Stimulated activated effector memory CD8-positive, alpha-beta T cell treated with anti-CD3 and anti-CD28 coated beads, Interleukin-12 subunit alpha, Interleukin-12 subunit beta, amount 100 ng/mL, for 72 hours (primary cell): ENCODE measurements at regions not wholly inside any gene's neighbourhood (a gene's known extent, or its start where the extent isn't known, plus 50 kb on each side); places are given as distances from the start of the nearest gene placed in this dataset.

ENCODE experiments used
- ATAC-seq: fragments of 150-1000 bp; cut with Tn5 transposase; 2 replicates; pipeline ENCODE4 v1.10.0; 2021
- DNase-seq, 2 donors: peaks; one replicate each; pipeline ENCODE4 v3.0.0; 2021 to 2022; ENCODE audit warnings: low spot score in 2 of 2
- H3K27ac Mint-ChIP-seq: one replicate; pipeline ENCODE4 v1.8.0; 2022; ENCODE audit warnings: mild to moderate bottlenecking, mixed read lengths
- H3K36me3 Mint-ChIP-seq: one replicate; pipeline ENCODE4 v1.8.0; 2022; ENCODE audit warnings: mild to moderate bottlenecking, mixed read lengths
- H3K4me1 Mint-ChIP-seq: one replicate; pipeline ENCODE4 v1.8.0; 2022; ENCODE audit warnings: mixed read lengths
- H3K4me3 Mint-ChIP-seq: one replicate; pipeline ENCODE4 v1.8.0; 2022; ENCODE audit warnings: mild to moderate bottlenecking, mixed read lengths
- H3K9me3 Mint-ChIP-seq: one replicate; pipeline ENCODE4 v1.8.0; 2022; ENCODE audit warnings: mixed read lengths

- Mint-ChIP-seq H3K4me3 (no peak overlapping the region), H3K9me3 (no peaks in the 10 kb centered on the region), H3K4me1 (no peaks in the 10 kb centered on the region), H3K27ac (no peak overlapping the region), H3K36me3 (no peaks in the 10 kb centered on the region)
- DNase-seq, result no peak
- no peak for ATAC-seq
These were observed 163.2 kb upstream of the FAM241A start for GRCh38 chr4:111982089-111982488.

DNA sequence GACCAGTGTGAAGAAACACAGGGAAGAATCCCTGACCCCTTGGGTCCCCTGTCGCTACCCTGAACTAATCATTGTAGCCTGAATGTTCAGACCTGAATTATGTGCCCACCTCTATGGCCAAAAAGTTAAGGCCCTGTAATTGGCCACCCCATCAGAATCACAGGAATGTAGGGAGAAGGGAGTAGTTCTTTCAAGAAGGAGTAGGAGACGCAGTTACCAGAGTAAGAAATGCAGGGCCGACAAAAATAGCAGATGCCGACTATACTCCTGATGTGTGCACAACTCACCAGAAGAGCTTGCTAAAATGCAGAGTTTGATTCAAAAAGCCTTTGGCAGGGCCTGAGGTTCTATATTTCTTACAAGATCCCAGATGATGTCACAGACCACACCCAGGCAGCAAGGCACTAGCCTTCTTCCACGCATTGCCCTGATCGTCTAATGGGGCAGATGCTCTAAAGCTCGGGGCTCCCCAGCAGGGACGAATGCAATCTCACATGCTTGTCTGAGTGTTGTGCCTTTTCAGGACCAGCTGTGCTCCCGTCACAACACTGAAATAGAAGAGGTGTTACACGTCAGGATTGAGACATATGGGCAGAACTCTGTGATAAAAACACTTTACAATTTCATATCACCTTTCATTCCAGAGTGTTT is 161.0 kb upstream of the FAM241A start:
- no peaks in the 10 kb centered on the region for H3K36me3 Mint-ChIP-seq

DNA sequence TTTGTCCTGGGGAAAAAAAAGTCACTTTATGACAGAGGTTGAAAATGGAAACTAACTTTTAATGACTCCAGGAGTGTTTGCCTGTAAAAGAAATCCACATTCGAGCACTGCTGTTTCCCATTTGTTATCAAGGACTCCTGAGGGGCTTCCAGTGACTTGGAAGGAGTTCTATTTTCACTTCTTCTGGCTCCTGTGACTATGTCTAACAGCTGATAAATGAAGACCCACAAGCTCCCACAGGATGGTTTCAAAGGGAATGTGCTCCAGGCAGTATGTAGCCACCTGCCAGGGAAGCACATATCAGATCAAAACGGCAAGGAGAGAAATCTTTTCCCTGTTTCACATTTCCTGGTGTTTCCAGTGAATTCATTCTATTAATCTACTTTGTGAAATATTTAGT is 159.8 kb upstream of the FAM241A start:
- ATAC-seq, result no peak
- H3K36me3 Mint-ChIP-seq, result no peaks in the 10 kb centered on the region
- H3K9me3 Mint-ChIP-seq, result no peaks in the 10 kb centered on the region
- no peaks in the 10 kb centered on the region for H3K4me1 Mint-ChIP-seq
- no peak overlapping the region for H3K27ac Mint-ChIP-seq
- H3K4me3 Mint-ChIP-seq, result no peak overlapping the region
- DNase-seq, result no peak

More for the DNA sequence above, 161.0 kb upstream of the FAM241A start:
- Mint-ChIP-seq H3K4me1 (no peaks in the 10 kb centered on the region), H3K4me3 (no peak overlapping the region), H3K27ac (no peak overlapping the region), H3K9me3 (no peaks in the 10 kb centered on the region)
- ATAC-seq, result no peak
- DNase-seq, result no peak

DNA sequence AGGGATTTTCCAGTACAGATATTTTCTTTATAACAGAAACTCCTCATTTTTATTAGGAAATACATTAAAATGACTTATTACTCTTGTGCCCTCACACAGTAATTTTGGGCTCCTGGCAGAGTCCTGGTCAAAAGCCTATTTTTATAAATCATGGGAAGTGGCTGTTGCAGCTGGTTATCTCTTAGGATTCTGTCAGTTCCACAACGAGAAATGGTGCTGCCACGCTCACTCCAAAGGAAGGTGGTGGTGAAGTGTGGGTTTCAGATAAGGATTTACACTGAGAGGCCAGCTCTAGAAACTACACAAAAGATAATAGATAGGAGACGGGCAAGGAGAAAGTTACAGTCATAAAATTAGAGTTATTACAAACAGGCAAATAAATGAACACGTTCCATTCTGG is 159.2 kb upstream of the FAM241A start:
- Mint-ChIP-seq H3K36me3 (no peaks in the 10 kb centered on the region), H3K9me3 (no peaks in the 10 kb centered on the region), H3K27ac (no peak overlapping the region), H3K4me1 (no peaks in the 10 kb centered on the region), H3K4me3 (no peak overlapping the region)
- no peak for ATAC-seq
- DNase-seq, result no peak

DNA sequence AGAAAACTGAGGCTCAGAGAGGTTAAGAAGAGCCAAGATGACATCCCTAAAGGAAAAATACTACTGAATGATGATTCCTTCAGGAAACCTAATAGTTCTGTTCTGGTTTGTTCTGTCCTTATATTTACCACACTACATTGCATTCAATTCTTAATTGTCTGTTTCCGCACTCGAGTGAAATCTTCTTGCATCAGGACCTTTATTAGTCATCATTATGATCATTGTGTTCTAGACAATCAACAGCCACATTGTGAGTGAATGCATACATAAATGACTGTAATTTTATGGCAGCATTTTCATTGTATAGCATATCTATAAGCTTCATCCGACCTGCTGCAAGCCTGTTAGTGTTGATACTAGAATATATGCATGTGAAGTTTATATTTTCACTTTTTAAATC is 156.7 kb upstream of the FAM241A start:
- Mint-ChIP-seq H3K9me3 (no peaks in the 10 kb centered on the region), H3K4me3 (no peak overlapping the region), H3K36me3 (no peaks in the 10 kb centered on the region), H3K4me1 (no peaks in the 10 kb centered on the region), H3K27ac (no peak overlapping the region)
- ATAC-seq (no peak), DNase-seq (no peak)

DNA sequence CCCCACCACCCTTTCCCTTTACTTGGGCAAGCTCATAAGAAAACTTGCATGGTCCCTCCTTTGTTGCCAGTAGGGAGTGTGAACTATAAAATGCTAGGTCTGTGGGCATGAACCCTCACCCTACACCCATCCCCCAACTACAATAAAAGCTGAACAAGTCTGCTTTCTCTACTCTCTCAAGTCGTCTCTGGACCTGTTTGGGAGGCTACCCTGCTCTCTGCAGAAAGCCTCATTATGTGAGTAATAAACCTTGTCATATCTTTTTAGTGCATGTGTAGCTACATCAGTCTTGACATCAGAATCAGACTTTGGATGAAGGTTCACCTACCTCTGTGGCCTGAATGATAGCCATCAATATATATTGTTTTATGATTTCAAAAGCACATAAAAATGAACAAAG is 155.4 kb upstream of the FAM241A start:
- ATAC-seq (no peak), DNase-seq (no peak)
- H3K27ac Mint-ChIP-seq, result no peak overlapping the region
- no peaks in the 10 kb centered on the region for H3K4me1 Mint-ChIP-seq
- H3K9me3 Mint-ChIP-seq, result no peaks in the 10 kb centered on the region
- H3K36me3 Mint-ChIP-seq, result no peaks in the 10 kb centered on the region
- no peak overlapping the region for H3K4me3 Mint-ChIP-seq

- Mint-ChIP-seq H3K4me1 (no peaks in the 10 kb centered on the region), H3K36me3 (no peaks in the 10 kb centered on the region), H3K4me3 (no peak overlapping the region), H3K9me3 (no peaks in the 10 kb centered on the region), H3K27ac (no peak overlapping the region)
- no peak for DNase-seq
- no peak for ATAC-seq
These were observed 154.1 kb upstream of the FAM241A start for GRCh38 chr4:111991163-111991562.

GRCh38 chr4:111991797-111992196 is 153.5 kb upstream of the FAM241A start:
- H3K4me3 Mint-ChIP-seq, result no peak overlapping the region
- no peak for ATAC-seq
- H3K4me1 Mint-ChIP-seq, result no peaks in the 10 kb centered on the region
- H3K27ac Mint-ChIP-seq, result no peak overlapping the region
- H3K36me3 Mint-ChIP-seq, result no peaks in the 10 kb centered on the region
- no peak for DNase-seq
- no peaks in the 10 kb centered on the region for H3K9me3 Mint-ChIP-seq

DNA sequence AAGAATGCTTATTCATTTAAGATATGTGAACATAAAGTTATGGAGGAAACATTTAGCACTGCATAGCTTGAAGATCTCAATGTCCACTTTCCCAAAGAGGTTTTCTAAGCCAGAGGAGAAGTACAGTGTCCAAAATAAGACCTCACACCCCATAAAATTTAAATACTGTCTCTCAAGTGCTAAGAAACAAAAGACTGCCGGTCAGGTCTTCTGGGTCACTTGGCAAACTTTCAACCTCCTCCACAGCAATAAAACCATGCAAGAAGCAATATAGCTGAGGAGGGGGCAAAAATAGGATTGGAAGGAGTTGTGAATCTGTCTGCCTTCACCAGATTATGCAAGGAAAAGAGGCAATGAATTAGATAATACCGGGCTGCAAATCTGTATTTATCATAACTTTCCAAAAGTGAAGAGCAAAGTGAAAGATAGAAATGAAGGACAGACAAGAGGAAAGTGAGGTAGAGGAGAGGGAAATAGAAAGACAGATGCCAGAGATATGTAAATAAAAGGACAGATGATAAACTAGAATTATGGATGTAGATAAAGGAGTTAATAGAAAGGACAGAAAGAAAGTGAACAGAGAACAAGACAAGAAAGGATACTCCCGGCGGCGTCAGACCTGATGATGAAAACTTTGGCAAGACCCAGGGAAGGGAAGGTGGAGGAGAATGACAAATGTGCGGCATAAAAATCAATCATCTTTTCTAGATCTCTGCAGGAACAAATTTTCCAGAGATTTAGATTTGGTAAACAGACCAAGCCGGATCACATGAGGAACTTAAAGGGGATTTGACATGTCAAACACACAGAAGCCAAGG is 152.7 kb upstream of the FAM241A start:
- DNase-seq (no peak), ATAC-seq (no peak)
- H3K36me3 Mint-ChIP-seq, result no peaks in the 10 kb centered on the region
- no peak overlapping the region for H3K27ac Mint-ChIP-seq
- no peaks in the 10 kb centered on the region for H3K4me1 Mint-ChIP-seq
- no peaks in the 10 kb centered on the region for H3K9me3 Mint-ChIP-seq
- H3K4me3 Mint-ChIP-seq, result no peak overlapping the region

DNA sequence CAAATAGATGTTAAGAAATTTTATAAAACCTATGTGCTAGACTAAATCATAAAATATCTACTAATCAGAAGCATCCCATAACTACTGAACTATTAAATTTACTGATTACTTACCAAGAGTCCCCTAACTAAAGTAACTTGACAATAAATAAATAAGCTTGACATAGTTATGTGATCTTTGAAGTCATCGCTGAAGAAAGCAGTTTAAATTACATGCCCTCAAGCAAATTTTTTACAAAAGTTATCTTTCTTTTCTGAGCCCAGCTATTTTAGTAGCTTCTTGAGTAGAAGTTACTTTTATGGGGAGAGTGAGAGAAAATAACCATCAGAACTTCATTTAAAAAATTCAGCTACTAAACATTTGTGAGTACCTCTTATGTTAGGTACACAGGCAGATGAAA is 150.9 kb upstream of the FAM241A start:
- peaks cover 5% of the 10 kb centered on the region for H3K9me3 Mint-ChIP-seq
- H3K27ac Mint-ChIP-seq, result no peak overlapping the region
- H3K36me3 Mint-ChIP-seq, result no peaks in the 10 kb centered on the region
- H3K4me1 Mint-ChIP-seq, result no peaks in the 10 kb centered on the region
- DNase-seq, result no peak
- H3K4me3 Mint-ChIP-seq, result no peak overlapping the region
- ATAC-seq, result no peak

DNA sequence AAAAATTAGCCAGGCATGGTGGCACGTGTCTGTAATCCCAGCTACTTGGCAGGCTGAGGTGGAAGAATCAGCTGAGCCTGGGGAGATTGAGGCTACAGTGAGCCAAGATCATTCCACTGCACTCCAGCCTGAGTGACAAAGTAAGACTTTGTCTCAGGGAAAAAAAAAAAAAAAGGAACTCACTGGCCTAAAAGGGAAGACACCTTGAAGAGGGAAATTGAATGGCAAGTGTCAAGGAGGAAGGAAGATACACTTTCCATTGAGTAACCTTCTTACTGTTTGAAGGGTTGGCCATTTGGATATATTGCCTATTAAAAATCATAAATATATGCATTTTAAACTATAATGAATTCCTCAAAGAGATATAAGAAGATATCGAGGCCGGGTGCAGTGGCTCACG is 147.5 kb upstream of the FAM241A start:
- DNase-seq (no peak), ATAC-seq (no peak)
- Mint-ChIP-seq H3K9me3 (peaks cover 5% of the 10 kb centered on the region), H3K4me1 (no peaks in the 10 kb centered on the region), H3K4me3 (no peak overlapping the region), H3K27ac (no peak overlapping the region), H3K36me3 (no peaks in the 10 kb centered on the region)

GRCh38 chr4:111999801-112000200 is 145.5 kb upstream of the FAM241A start:
- DNase-seq (no peak), ATAC-seq (no peak)
- no peaks in the 10 kb centered on the region for H3K4me1 Mint-ChIP-seq
- H3K27ac Mint-ChIP-seq, result no peak overlapping the region
- H3K4me3 Mint-ChIP-seq, result no peak overlapping the region
- H3K36me3 Mint-ChIP-seq, result no peaks in the 10 kb centered on the region
- H3K9me3 Mint-ChIP-seq, result peaks cover 5% of the 10 kb centered on the region

GRCh38 chr4:112001041-112001440 is 144.2 kb upstream of the FAM241A start:
- H3K4me3 Mint-ChIP-seq, result no peak overlapping the region
- ATAC-seq, result no peak
- DNase-seq, result no peak
- peaks cover 5% of the 10 kb centered on the region for H3K9me3 Mint-ChIP-seq
- H3K36me3 Mint-ChIP-seq, result no peaks in the 10 kb centered on the region
- H3K27ac Mint-ChIP-seq, result no peak overlapping the region
- H3K4me1 Mint-ChIP-seq, result no peaks in the 10 kb centered on the region

- Mint-ChIP-seq H3K4me3 (no peak overlapping the region), H3K36me3 (no peaks in the 10 kb centered on the region), H3K9me3 (peaks cover 5% of the 10 kb centered on the region), H3K27ac (no peak overlapping the region), H3K4me1 (no peaks in the 10 kb centered on the region)
- DNase-seq (no peak), ATAC-seq (no peak)
These were observed 143.0 kb upstream of the FAM241A start for GRCh38 chr4:112002248-112002661.

GRCh38 chr4:112003231-112003907 is 141.9 kb upstream of the FAM241A start:
- Mint-ChIP-seq H3K4me1 (no peaks in the 10 kb centered on the region), H3K9me3 (peaks cover 5% of the 10 kb centered on the region), H3K36me3 (no peaks in the 10 kb centered on the region), H3K4me3 (no peak overlapping the region), H3K27ac (no peak overlapping the region)
- ATAC-seq, result no peak
- DNase-seq, result no peak

- Mint-ChIP-seq H3K36me3 (no peaks in the 10 kb centered on the region), H3K9me3 (no peaks in the 10 kb centered on the region), H3K4me1 (no peaks in the 10 kb centered on the region), H3K4me3 (no peak overlapping the region), H3K27ac (no peak overlapping the region)
- ATAC-seq (no peak), DNase-seq (no peak)
These were observed 140.2 kb upstream of the FAM241A start for GRCh38 chr4:112005027-112005426.
